Islet of Langerhans (tissue), 1 donor: ENCODE measurements at regions not wholly inside any gene's neighbourhood (a gene's known extent, or its start where the extent isn't known, plus 50 kb on each side); places are given as distances from the start of the nearest gene placed in this dataset.

Source experiments
- FAIRE-seq: peaks from one replicate; lab custom pipeline; 2011; peaks lifted over from hg19 to GRCh38; lab: Jason Lieb, UNC

DNA sequence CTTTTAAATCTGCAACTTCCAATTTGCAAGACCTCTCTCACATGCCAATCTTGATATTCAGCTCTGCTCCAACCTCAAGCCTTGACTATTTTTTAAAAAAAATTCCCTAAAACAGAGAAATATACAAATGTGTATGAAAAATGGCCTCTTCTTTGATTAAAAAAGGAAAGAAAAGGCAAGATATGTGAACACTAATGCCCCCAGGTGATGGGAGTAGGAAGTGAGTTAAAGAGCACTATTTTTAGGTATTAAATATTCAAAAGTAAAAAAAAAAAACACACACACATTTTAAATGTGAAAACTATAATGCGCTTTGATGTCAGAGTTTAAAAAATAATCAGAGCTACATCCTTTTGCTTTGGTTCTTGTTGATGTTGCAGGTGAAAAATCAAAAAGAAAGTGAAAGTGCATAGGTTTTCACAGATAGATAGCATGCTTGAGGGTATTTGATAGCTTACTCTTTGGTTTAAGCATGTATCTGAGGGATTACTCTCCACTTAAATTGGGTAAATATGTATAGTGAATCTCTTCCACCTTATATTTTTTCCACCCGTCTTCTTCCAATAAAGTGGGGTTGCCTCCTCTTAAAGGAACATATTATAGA lies 406.0 kb upstream of the POU3F3 start:
- FAIRE-seq, result no peak

DNA sequence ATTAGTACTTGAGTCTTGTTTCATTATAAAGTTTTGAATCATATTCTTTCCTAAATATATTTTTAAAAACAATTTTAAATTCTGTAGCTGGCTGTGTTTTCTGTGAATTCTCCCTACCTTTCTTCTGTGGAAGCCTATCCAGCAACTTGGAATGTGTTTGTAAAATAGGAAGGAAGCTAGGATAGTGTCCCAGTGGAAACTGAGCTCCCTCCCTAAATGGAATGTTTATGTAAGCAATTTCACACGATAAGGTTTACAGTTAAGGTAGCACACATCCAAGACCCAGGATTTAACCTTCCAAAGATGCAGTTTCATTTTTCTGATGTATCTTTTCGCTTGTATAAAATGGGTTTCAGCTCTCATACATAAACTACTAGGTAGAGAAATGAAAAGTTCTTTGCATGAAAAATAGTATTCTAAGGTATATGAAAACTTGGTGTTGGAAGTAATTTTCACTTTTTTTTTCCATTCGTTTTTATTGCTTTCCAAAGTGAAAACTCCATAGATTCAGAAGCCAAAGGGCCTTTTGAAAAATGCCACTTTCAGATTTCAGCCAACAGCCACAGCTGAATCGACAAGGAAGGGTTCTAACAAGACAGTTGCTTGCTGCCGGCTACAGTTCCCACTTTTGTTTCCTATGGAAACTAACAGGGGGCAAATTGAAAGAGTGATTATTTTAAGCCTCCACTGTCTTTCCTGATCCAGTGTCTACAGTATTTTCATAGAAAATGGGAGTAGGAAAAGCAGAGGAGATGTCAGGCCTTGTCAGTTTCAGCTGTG lies 405.1 kb upstream of the POU3F3 start:
- FAIRE-seq, result no peak

DNA sequence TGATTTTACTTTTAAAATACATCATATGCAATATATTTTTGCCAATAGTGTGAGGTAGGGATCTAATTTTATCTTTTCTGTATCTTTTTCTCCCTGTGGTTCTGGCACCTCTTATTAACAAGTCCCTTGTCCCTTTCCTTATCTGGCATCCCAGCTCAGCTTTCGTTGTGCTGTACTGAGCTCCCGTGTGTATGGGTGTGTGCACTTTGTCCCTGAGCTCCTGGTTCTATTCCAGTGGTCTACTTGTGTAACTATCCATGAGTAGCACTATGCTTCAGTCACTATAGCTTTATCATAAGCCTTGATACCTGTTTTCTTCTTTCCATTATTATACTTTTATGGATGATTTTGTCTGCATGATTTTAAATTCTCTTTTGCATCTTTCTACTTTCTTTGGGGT lies 401.4 kb upstream of the POU3F3 start:
- FAIRE-seq, result no peak

DNA sequence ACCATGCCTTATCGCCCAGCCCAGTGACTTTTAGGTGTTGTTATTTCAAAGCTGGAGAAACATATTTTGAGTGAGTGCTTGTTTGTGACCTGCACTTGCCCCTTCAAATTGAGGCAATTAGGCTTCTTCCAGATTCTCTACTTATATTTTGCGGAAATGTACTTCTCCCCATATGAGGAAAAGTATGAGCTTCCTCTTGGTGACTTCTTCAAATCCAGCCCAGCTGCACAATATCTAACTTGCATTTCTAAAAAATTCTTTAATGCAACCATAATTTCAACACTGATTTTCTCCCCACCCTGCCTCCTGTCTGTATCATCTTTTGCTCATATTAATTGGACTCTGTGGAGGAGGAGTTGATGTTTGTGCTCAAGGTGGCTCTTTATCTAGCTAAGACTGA lies 391.2 kb upstream of the POU3F3 start:
- no peak for FAIRE-seq

DNA sequence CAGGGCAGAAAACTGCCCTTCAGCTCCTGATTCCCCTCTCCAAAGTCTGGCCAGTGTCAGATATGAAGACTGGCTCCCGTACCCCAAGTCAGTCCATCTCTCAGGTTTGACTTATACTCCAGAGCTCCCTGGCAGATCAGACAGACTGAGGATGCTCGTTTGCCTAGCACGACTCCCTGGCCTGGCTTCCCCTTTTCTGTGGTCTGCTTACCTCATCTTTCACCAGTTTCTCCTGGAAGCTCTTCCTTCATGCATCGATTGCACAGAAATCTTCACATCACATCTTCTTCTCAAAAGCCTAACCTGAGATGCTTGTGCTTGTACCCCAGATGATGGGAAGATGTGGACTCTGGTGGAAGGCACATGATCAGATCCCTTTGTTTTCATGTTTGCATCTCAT lies 387.9 kb upstream of the POU3F3 start:
- no peak for FAIRE-seq

DNA sequence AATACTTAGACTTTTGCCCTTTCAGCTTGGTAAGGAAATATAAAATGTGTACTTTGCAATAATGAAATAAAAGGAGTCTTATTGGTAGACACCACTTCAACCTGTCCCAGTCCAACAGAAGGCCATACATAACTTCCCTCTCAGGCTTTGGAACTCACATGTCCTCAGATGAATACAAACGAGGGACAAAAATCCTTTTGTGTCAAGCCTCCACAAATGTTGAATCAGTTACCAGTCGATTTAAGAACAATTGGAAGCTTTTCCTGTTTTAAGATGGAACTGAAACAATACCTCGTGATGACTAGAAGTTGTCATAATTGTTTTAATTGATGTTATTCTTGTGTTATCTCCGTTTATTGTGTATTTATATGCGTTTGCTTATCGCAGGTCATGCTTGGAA lies 385.1 kb upstream of the POU3F3 start:
- no peak for FAIRE-seq

DNA sequence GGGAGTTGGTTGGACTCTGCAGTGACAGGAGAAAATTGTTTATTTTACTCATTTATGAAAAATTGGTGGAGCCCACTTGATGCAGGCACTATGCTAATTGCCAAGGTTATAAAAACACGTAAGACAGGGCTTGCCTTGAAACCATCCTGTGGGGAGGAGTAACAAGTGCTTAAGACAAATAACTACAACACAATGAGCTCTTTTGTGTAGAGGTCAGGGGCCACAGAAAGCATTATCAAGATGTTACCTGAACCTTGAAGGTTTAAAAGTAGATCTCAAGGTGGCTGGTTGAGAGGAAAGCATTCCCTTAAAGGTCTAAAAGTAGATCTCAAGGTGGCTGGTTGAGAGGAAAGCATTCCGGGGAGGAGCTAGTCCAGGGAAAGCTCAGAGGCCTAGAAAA lies 381.8 kb upstream of the POU3F3 start:
- no peak for FAIRE-seq

DNA sequence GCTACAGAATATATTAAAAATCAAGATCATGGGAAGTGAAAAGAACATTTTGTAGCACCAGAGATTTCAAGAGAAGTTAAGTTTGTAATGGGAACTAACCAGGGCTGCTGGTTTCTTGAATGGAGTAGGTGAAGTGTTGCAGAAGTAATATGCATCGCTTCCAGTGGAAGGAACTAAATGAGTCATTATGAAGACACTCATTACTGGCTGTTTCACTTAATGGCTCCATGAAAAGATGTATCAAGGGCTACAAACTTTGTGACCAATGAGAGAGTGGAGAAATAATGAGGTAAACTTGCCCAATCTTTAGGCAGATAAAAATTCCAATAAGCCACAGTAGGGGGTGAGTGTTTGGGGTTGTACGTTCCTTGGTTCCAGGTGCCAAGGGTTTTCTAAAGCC lies 380.4 kb upstream of the POU3F3 start:
- FAIRE-seq, result no peak

DNA sequence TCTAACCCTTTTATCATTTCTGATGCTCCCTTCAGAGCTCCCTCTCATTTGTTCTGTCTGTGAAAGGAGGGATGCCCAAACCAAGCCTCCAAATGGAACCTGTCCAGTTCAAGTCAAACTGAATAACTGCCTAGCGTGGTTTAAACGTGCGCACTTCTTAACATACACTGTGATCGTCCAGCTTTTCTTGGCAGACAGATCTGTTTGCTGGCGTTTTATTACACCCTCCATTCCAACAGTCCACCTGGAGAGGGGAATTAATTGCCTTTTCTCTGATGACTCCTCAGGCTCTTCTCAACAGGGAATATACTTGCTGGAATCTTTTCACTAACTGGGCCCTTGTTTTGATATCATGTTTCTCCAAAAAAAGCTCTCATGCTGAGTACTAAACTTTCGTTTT lies 379.2 kb upstream of the POU3F3 start:
- FAIRE-seq, result no peak

DNA sequence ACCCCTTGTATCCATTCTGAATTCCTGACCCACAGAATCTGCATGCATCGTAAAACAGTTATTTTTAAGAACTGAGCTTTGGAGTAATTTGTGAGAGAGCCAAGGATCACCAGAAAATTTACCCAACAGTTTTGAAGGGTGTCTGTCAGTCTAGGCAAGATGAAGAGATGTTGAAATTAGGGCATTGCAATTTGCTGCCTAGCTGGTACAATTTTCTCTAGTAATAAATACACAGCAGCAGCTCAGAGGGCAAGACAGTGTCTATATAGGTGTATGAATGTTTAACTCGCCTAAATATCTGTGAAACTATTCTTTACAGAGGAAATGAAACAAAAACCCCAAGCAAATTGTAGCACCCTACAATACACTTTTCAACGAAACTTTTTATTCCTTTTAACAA lies 377.8 kb upstream of the POU3F3 start:
- no peak for FAIRE-seq

DNA sequence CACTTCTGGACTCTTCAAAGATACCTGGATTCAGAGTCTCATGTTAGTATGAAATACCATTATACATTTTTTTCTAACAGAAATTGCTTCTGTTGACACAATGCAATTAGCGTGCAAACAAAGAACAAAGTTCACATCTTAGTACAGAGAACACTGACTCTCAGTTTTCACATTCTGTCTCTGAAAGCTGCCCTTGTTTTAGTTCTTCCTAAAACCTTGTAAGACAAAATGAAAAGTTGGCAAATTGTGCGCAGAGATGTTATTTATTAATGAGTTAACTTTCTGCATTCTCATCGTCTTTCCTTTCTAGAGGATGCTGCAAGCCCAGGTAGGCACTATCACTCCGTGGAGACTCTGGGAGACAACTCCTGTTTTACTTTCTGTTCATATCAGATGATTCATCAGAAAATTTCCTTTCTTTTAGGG lies 377.3 kb upstream of the POU3F3 start:
- FAIRE-seq, result no peak

DNA sequence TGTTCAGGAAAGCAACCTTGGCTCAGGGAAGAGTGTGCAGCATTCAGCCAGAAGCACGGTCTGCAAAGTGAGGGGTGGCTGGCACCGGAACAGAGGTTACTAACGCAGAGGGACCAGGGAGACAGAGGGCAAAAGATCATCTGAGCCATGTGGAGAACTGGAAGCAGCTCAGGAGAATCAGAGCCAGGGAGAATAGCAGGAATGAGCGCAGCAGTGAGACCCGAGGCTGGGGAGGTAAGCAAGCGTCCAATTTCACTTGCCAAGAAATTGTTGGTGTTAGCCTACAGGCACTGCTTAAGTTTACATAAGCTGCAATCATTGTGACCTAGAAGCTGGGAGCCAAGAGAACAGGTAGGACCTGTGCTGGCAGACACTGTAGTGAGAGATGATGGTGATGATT lies 372.6 kb upstream of the POU3F3 start:
- FAIRE-seq, result no peak

DNA sequence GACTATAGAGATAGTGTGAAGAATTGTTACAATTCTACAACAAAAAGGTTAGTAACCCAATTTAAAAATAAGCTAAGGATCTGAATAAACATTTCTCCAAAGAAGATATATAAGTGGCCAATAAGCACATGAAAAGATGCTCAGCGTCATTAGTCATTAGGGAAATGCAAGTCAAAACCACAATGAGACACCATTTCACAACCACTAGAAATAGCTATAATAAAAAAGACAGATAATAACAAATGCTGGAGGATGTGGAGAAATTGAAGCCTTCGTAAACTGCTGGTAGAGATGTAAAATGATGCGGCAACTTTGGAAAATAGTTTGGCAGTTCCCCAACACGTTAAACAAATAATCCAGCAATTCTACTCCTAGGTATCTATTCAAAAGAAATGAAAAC lies 366.5 kb upstream of the POU3F3 start:
- no peak for FAIRE-seq

DNA sequence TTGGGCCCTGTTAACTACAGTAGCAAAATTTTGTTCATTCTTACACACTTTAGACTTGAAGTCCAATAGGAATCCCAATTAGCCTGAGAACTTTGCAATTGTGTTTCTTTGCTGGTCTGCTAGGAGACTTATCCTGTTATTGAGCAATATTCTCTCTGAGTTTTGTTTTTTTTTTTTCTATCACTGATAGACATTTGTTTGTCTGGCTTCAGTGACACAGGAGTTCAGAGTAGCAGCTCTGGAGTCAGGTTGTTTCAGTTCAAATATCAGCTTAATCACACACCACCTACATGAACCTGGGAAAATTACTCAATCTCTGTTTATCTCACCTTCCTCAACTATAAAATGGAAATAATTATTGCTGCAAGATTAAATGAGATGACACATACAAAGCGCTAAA lies 360.2 kb upstream of the POU3F3 start:
- no peak for FAIRE-seq

DNA sequence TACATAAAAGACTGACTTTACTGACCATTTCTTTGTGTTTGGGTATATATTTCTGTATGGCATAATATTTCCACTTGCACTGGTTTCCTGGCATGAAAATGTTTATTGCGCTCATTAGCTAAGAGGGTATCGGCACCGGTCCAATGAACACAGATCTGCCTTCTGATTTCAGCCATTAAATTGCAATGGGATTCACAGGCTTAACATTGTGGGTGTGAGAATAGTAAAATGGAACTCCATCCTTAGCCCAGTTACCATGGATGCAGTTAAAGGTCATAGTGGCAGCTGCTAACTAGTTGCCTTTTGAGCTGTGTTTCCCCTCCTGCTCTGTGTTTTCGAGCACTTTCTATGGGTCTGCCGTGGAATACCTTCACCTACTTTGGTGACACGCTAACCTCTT lies 352.6 kb upstream of the POU3F3 start:
- no peak for FAIRE-seq

DNA sequence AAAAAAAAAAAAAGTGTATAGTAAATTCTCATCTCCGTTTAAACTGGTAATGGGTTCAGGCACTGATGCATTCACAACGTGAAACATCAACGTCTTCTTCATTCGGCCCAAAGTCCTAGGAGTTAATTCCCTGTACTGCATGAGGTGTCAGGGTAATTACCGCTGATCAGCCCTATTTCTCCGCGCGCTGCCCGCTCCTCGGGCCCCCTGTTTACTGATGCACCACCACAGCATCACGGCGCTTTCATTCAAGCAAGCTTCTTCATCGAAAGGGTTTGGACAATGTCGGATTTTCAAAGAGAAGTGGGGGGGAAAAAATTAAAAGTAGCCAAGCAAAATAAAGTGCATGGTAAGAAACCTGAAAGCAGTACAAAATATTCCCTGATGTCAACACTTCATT lies 352.0 kb upstream of the POU3F3 start:
- FAIRE-seq, result no peak

DNA sequence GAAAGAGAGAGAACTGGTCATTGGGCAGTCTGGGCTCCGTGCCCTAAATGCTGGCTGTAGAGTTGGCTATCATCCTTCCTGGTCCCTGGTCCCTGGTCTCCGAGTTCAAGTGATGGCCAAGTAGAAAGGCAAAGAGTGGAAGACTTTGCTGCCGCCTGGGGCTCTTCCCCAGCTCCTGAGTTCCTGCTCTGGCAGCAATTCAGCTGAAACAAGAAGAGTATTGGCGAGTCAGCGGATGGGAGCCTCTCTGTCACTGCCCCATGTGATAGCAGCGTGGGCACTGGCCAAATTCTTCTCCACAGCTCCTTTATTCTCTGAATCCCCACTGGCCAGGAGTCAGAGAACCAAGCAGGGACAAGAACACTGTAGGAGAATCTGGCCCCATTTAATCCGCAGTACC lies 351.0 kb upstream of the POU3F3 start:
- no peak for FAIRE-seq

DNA sequence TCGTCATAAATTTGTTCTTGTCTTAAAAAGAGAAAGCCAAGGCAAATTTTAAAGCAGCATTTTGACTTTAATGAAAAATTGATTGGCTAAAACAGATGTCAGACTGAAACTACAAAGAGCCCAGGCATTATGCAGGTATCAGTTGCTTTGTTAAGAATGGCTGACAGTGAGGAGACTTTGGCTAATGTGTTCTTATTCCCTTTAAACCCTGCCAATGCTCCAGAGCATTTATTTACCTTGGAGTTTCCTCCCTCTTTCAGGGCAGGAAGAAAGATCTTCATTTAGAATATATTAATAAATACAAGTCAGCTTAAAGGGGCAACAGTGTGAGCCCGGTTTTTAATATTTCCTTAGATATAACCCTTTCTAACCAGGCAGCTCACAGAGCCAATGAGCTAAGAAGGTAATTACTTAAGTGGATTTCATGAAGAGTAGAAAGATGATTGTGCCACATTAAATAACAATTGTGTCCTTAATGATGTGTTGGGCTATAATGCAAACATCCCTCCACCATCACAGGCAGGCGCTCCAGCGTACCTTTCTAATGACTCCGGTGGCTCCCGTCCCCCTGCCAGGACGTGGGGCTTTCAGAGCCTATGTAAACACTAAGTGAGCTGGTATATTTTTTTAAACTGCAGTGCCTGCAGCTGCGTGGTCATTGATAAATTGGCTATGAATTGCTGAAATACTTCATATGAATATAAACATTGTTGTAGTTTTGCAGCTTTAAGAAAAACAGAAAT lies 349.4 kb upstream of the POU3F3 start:
- no peak for FAIRE-seq

DNA sequence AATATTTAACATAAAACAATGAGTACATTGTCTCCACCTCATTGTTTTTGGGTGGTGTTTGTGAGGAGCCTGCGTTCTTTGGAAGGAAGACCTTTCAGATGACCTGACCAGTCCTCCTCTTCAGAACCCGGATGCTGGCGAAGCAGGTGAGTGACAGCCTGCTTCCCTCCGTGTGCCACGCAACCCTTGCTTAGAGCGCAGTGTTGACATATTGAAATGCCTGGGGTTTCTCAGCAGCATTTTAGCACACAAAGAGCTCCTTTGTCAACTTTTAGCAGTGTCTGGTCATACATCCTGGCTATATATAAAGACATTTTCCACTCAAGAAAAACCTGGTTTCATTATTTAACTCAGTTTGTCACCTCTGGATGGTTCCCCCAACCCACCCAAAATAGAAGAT lies 335.7 kb upstream of the POU3F3 start:
- FAIRE-seq, result no peak

DNA sequence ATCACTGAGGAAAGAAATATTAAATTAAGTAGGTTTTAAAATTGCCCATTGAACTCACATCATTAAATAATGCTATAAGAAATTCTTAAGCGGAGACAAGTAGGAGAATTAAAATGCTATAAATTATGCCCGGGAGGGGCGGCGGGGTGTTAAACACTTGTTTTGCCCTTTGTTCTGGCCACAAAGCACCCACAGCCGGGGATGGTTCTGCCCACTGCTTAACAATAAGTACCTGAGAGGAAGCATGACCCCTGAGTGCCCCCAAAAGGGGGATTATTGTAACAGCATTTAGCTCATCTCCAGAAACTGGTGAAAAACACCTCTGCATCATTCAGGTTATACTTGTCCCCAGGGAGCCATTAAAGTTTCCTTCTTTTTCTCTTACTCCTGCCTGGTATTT lies 332.7 kb upstream of the POU3F3 start:
- FAIRE-seq, result no peak

DNA sequence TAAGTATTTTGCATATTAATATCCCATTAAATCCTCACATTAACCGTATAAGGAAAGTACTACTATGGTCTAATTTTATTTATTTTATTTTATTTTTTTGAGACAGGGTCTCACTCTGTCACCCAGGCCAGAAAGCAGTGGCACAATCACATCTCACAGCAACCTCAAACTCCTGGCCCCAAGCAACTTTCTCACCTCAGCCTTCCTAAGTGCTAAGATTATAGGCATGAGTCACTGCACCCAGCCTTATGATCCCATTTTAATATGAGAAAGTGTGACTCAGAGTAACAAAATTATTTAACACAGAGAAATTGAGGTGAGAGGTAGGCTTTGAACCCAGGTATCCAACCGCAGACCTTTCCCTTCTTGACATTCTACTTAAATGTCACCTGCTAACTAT lies 330.0 kb upstream of the POU3F3 start:
- FAIRE-seq, result no peak

DNA sequence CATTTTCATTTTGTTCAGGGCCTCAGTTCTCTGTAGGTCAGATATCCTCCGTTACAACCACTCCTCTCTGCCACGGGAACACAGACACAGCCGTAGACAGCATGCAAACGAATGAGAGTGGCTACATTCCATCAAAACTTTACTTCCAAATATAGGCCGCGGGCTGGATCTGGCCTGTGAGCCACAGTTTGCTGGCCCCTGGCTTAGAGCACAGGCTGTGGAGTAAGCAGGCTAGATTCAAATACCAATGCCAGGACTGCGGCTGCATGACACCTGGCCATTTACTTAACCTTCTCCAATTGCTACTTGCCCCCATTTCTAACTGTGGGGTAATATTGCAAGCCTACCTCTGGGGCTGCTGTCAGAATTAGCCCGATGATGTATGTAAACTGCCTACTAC lies 325.8 kb upstream of the POU3F3 start:
- no peak for FAIRE-seq

DNA sequence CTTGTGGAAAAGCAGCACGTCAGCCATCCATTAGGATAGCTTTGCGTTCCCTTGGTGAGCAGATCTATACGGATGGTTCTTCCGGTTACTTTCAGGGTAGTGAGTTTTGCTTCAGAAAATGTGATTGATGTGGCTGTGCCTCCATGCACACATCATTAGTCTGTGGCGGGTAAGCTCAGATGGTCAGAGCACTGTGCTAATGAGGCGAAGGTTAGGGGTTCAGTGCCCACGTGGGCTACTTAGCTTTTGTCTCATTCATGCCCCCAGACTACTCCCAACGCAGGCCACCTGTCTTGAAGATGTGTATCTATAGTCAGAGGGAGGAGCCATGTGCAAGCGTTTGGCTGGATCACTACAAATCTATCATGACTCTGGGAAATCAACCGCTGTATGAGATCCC lies 322.8 kb upstream of the POU3F3 start:
- FAIRE-seq, result no peak

DNA sequence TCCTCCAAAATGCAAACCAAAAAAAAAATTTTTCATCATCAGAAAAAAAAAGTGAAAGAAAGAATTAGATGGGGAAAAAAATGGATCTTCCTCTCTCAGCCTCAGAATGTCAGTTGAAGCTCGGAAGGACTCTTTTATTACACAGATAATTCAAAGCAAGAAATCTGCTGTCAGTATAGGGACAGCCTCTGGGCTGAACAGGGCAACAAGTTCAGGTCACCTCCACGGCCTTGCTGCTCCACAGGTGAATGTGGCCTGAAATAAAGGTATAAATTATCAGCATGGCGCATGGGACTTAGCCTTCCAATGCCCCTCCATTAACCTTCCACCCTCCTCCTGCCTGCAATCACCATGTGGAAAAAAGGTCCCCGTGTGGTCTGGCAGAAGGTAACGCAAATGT lies 316.8 kb upstream of the POU3F3 start:
- FAIRE-seq, result no peak
